HG02571 (cell line): ENCODE measurements at regions not wholly inside any gene's neighbourhood (a gene's known extent, or its start where the extent isn't known, plus 50 kb on each side); places are given as distances from the start of the nearest gene placed in this dataset.
"Not testable (repeated sequence)": the region's sequence is repeated elsewhere in the genome, so short reads cannot be mapped to it uniquely, and the experiment has no call there.

ENCODE experiments used
- ATAC-seq: cut with Tn5 transposase; IDR thresholded peaks from one replicate; pipeline ENCODE4 v1.9.1; 2021; ENCODE audit warnings: mild to moderate bottlenecking, moderate library complexity; ENCODE audit not compliant: unreplicated experiment

GRCh38 chr3:21041621-21042020, 709.4 kb downstream of the ZNF385D start:
- ATAC-seq, result no peak

GRCh38 chr3:21036888-21037287, 714.1 kb downstream of the ZNF385D start:
- ATAC-seq, result no peak

- no peak for ATAC-seq
Observed at GRCh38 chr3:21028412-21028811, 722.6 kb downstream of the ZNF385D start.

GRCh38 chr3:21024563-21024962, 726.4 kb downstream of the ZNF385D start:
- ATAC-seq, result no peak

GRCh38 chr3:21020681-21021080, 730.3 kb downstream of the ZNF385D start:
- ATAC-seq, result no peak

- no peak for ATAC-seq
Observed at GRCh38 chr3:21020043-21020442, 731.0 kb downstream of the ZNF385D start.

- ATAC-seq, result no peak
Observed at GRCh38 chr3:21017115-21017852, 733.7 kb downstream of the ZNF385D start.

GRCh38 chr3:21013566-21013965, 737.4 kb downstream of the ZNF385D start:
- no peak for ATAC-seq

GRCh38 chr3:20999661-21000060, 751.3 kb downstream of the ZNF385D start:
- no peak for ATAC-seq

- ATAC-seq, result no peak
Observed at GRCh38 chr3:20997183-20997582, 753.8 kb downstream of the ZNF385D start.

- ATAC-seq, result no peak
Observed at GRCh38 chr3:20990896-20991295, 760.1 kb downstream of the ZNF385D start.

- ATAC-seq, result not testable (repeated sequence)
Observed at GRCh38 chr3:20989653-20990052, 761.4 kb downstream of the ZNF385D start.

GRCh38 chr3:20984594-20985205, 766.3 kb downstream of the ZNF385D start:
- ATAC-seq, result no peak

- ATAC-seq, result no peak
Observed at GRCh38 chr3:20975188-20975651, 775.8 kb downstream of the ZNF385D start.

- ATAC-seq, result no peak
Observed at GRCh38 chr3:20974396-20974795, 776.6 kb downstream of the ZNF385D start.

- ATAC-seq, result not testable (repeated sequence)
Observed at GRCh38 chr3:20970807-20971206, 780.2 kb downstream of the ZNF385D start.

GRCh38 chr3:20967485-20967884, 781.5 kb upstream of the SGO1 start:
- not testable (repeated sequence) for ATAC-seq

GRCh38 chr3:20958161-20958560, 772.2 kb upstream of the SGO1 start:
- no peak for ATAC-seq

GRCh38 chr3:20945892-20946291, 759.9 kb upstream of the SGO1 start:
- no peak for ATAC-seq

GRCh38 chr3:20935791-20936190, 749.8 kb upstream of the SGO1 start:
- no peak for ATAC-seq

- ATAC-seq, result no peak
Observed at GRCh38 chr3:20931834-20932233, 745.8 kb upstream of the SGO1 start.

GRCh38 chr3:20930034-20930433, 744.0 kb upstream of the SGO1 start:
- no peak for ATAC-seq
